PC-3 (cell line): ENCODE measurements at regions not wholly inside any gene's neighbourhood (a gene's known extent, or its start where the extent isn't known, plus 50 kb on each side); places are given as distances from the start of the nearest gene placed in this dataset.

ENCODE experiments used
- ATAC-seq: fragments of 200-7000 bp; cut with Tn5 transposase; 2 replicates; pipeline ENCODE4 v1.9.1; 2020; ENCODE audit warnings: mild to moderate bottlenecking, moderate library complexity
- BruUV-seq: library from RNA; stranded (reverse); fragments of 400-500 nt; replicated peaks from 2 replicates; lab custom pipeline; 2021; lab: Mats Ljungman, UMichigan
- CTCF ChIA-PET: fragments of 300-600 bp; sonication (Branson Sonifier 250); formaldehyde crosslinking; loops from one replicate; lab custom pipeline; 2022; ENCODE audit warnings: antibody characterized with exemption; lab: Charles Lee
- POLR2A ChIA-PET: fragments of 300-600 bp; sonication (Branson Sonifier 250); formaldehyde crosslinking; loops from one replicate; lab custom pipeline; 2022; ENCODE audit warnings: antibody characterized with exemption; ENCODE audit not compliant: unreplicated experiment; lab: Charles Lee
- DNase-seq: peaks from one replicate; pipeline ENCODE4 v3.0.0-alpha.2; 2015
- H2AFZ ChIP-seq: fragments of 300-600 bp; sonication (generic); 2 replicates; pipeline ENCODE4 v1.6.0; 2016; ENCODE audit warnings: antibody characterized with exemption, low read length
- H3F3A ChIP-seq: fragments of 300-600 bp; sonication (generic); one replicate; pipeline ENCODE4 v1.6.0; 2017; ENCODE audit warnings: antibody characterized with exemption, low read length, control low read depth, mild to moderate bottlenecking; ENCODE audit not compliant: unreplicated experiment
- H3K27ac ChIP-seq: fragments of 300-600 bp; sonication (generic); 2 replicates; pipeline ENCODE4 v1.5.1; 2016; ENCODE audit warnings: mild to moderate bottlenecking, low read length
- H3K27me3 ChIP-seq: fragments of 300-600 bp; sonication (generic); 2 replicates; pipeline ENCODE4 v1.6.1; 2016; ENCODE audit warnings: low read length, mixed read lengths
- H3K36me3 ChIP-seq: fragments of 300-600 bp; sonication (generic); 2 replicates; pipeline ENCODE4 v1.6.1; 2016; ENCODE audit warnings: low read depth, mixed run types, low read length, mixed read lengths
- H3K4me1 ChIP-seq: fragments of 300-600 bp; sonication (generic); 2 replicates; pipeline ENCODE4 v1.5.1; 2016; ENCODE audit warnings: low read length; ENCODE audit not compliant: insufficient read depth
- H3K4me2 ChIP-seq: fragments of 300-600 bp; sonication (generic); 2 replicates; pipeline ENCODE4 v1.6.0; 2016; ENCODE audit warnings: low read length
- H3K4me3 ChIP-seq: fragments of 300-600 bp; sonication (generic); 2 replicates; pipeline ENCODE4 v1.5.1; 2016; ENCODE audit warnings: mild to moderate bottlenecking, low read length, mixed read lengths
- H3K79me2 ChIP-seq: fragments of 300-600 bp; sonication (generic); 2 replicates; pipeline ENCODE4 v1.6.1; 2017; ENCODE audit warnings: low read length, mixed read lengths
- H3K9ac ChIP-seq: fragments of 300-600 bp; sonication (generic); 2 replicates; pipeline ENCODE4 v1.6.0; 2016; ENCODE audit warnings: mild to moderate bottlenecking, low read length
- H3K9me2 ChIP-seq: fragments of 300-600 bp; sonication (generic); replicated peaks from 2 replicates; pipeline ENCODE4 v1.6.1; 2016; ENCODE audit warnings: mixed run types, low read length, mixed read lengths
- H3K9me3 ChIP-seq: fragments of 300-600 bp; sonication (generic); 2 replicates; pipeline ENCODE4 v1.6.1; 2016; ENCODE audit warnings: low read length, mixed read lengths
- H4K20me1 ChIP-seq: fragments of 300-600 bp; sonication (generic); 2 replicates; pipeline ENCODE4 v1.6.1; 2016; ENCODE audit warnings: low read length, mixed read lengths
- EZH2 ChIP-seq: fragments of 300-600 bp; sonication (generic); IDR thresholded peaks from one replicate; pipeline ENCODE4 v1.6.1; 2017; ENCODE audit warnings: antibody characterized with exemption, mild to moderate bottlenecking, low read length; ENCODE audit not compliant: unreplicated experiment
- EZH2phosphoT487 ChIP-seq: fragments of 300-600 bp; sonication (generic); IDR thresholded peaks from 2 replicates; pipeline ENCODE4 v1.6.1; 2018; ENCODE audit warnings: mild to moderate bottlenecking, antibody characterized with exemption, low read length, borderline replicate concordance
- intact Hi-C: fragments of 100-400 bp; cut with micrococcal nuclease; formaldehyde crosslinking; loops from 2 replicates; pipeline ENCODE4 v1.9.0; 2023
- TF ChIP-seq, protein P1 (sequence below): fragments of 300-600 bp; sonication (generic); conservative IDR thresholded peaks from 2 replicates; pipeline ENCODE4 v1.5.1; 2017; ENCODE audit warnings: antibody characterized with exemption, low read depth, mild to moderate bottlenecking, low read length

DNA sequence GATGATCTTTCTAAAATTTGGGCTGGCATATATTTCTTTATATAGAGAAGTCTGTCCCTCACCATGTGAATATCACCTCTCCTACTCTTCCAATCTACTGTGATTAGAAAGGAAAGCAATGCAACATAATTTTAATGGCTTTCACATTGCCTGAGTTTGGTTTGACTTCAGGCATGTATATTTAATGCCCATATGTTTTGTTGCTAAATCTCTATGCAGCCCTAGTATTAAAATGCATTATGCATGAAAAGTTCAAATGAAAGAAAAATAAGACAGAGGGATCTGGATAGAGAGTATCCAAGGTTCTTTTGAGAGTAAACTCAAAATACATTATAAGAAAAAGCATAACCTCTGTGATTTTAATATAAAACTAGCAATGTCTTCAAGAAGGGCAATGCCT lies 518.3 kb downstream of the PRR16 start:
- Histone ChIP-seq H3K27me3 (no peaks in the 10 kb centered on the region), H3K79me2 (no peaks in the 10 kb centered on the region), H3K27ac (no peak overlapping the region), H3K36me3 (no peaks in the 10 kb centered on the region), H3K4me1 (no peaks in the 10 kb centered on the region), H3K9me2 (no peaks in the 10 kb centered on the region), H2AFZ (no peak overlapping the region), H3K9me3 (no peaks in the 10 kb centered on the region), H3K4me2 (no peak overlapping the region), H3K4me3 (no peak overlapping the region), H3K9ac (no peak overlapping the region), H3F3A (no peaks in the 10 kb centered on the region), H4K20me1 (no peaks in the 10 kb centered on the region)
- BruUV-seq, result no TSS peak
- ChIA-PET POLR2A (no interaction called here), CTCF (no interaction called here)
- intact Hi-C loops, result no loop called here
- TF ChIP-seq, protein P1, sequence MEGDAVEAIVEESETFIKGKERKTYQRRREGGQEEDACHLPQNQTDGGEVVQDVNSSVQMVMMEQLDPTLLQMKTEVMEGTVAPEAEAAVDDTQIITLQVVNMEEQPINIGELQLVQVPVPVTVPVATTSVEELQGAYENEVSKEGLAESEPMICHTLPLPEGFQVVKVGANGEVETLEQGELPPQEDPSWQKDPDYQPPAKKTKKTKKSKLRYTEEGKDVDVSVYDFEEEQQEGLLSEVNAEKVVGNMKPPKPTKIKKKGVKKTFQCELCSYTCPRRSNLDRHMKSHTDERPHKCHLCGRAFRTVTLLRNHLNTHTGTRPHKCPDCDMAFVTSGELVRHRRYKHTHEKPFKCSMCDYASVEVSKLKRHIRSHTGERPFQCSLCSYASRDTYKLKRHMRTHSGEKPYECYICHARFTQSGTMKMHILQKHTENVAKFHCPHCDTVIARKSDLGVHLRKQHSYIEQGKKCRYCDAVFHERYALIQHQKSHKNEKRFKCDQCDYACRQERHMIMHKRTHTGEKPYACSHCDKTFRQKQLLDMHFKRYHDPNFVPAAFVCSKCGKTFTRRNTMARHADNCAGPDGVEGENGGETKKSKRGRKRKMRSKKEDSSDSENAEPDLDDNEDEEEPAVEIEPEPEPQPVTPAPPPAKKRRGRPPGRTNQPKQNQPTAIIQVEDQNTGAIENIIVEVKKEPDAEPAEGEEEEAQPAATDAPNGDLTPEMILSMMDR, result no peak
- no peak for TF ChIP-seq EZH2
- no peak for TF ChIP-seq EZH2phosphoT487
- DNase-seq, result no peak
- no peak for ATAC-seq

DNA sequence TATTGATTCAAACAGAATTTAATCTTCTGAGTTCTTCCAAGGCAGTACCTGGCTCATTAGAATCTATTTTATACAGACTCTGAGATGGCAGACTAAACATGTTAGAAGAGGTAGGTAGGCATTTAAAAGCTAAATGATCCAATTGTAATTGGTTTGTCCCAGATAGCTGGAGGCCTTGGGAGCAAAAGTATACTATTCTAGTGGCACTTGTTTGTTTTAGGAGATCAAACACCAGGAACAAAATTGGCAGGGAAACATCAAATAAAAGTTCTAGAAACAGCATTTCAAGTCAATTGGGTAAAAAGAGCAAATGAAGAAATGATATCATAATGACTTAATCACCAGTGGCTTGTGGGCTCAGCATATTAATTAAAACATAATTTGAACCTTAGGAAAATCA lies 521.4 kb downstream of the PRR16 start:
- CTCF ChIA-PET, result no interaction called here
- POLR2A ChIA-PET, result no interaction called here

DNA sequence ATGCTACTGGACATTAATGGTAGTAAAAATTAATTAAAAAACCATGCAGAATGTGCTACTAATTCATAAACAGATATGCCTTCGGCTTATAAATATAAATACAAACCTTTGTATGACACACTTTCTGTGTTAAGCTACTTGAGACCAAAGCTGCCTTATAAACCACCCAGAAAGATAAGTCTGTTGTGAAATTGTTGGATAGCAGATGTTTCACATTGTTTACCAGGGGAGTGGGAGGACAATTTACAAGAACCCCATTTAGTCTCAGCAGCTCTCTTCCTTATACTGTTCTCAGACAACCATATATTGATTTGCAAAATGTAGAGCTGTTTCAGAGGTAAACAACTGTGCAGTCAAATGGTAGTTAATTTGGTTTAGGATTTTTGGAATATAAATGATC lies 524.4 kb downstream of the PRR16 start:
- H3K4me1 ChIP-seq, result no peaks in the 10 kb centered on the region
- no peaks in the 10 kb centered on the region for H3K36me3 ChIP-seq
- no peaks in the 10 kb centered on the region for H3K9me3 ChIP-seq
- H2AFZ ChIP-seq, result no peak overlapping the region
- H3K79me2 ChIP-seq, result no peaks in the 10 kb centered on the region
- ChIA-PET CTCF (no interaction called here), POLR2A (no interaction called here)
- no peak for TF ChIP-seq EZH2phosphoT487
- TF ChIP-seq EZH2, result no peak
- TF ChIP-seq, protein P1, result no peak
- H4K20me1 ChIP-seq, result no peaks in the 10 kb centered on the region
- ATAC-seq, result no peak
- H3K27ac ChIP-seq, result no peak overlapping the region
- H3K9ac ChIP-seq, result no peak overlapping the region
- no peaks in the 10 kb centered on the region for H3F3A ChIP-seq
- no TSS peak for BruUV-seq
- H3K27me3 ChIP-seq, result no peaks in the 10 kb centered on the region
- no peaks in the 10 kb centered on the region for H3K9me2 ChIP-seq
- intact Hi-C loops, result no loop called here
- H3K4me2 ChIP-seq, result no peak overlapping the region
- DNase-seq, result no peak
- H3K4me3 ChIP-seq, result no peak overlapping the region

More for the DNA sequence above, 521.4 kb downstream of the PRR16 start:
- H3K9ac ChIP-seq, result no peak overlapping the region
- BruUV-seq, result no TSS peak
- H3K9me3 ChIP-seq, result no peaks in the 10 kb centered on the region
- H3K27me3 ChIP-seq, result no peaks in the 10 kb centered on the region
- H4K20me1 ChIP-seq, result no peaks in the 10 kb centered on the region
- intact Hi-C loops, result no loop called here
- DNase-seq (no peak), ATAC-seq (no peak)
- no peaks in the 10 kb centered on the region for H3K9me2 ChIP-seq
- no peaks in the 10 kb centered on the region for H3F3A ChIP-seq
- H3K4me2 ChIP-seq, result no peak overlapping the region
- H3K36me3 ChIP-seq, result no peaks in the 10 kb centered on the region
- no peaks in the 10 kb centered on the region for H3K79me2 ChIP-seq
- no peak for TF ChIP-seq EZH2phosphoT487
- no peak for TF ChIP-seq EZH2
- TF ChIP-seq, protein P1, result no peak
- no peak overlapping the region for H2AFZ ChIP-seq
- no peak overlapping the region for H3K27ac ChIP-seq
- no peak overlapping the region for H3K4me3 ChIP-seq
- H3K4me1 ChIP-seq, result no peaks in the 10 kb centered on the region
